RWPE1 (cell line): ENCODE measurements at regions not wholly inside any gene's neighbourhood (a gene's known extent, or its start where the extent isn't known, plus 50 kb on each side); places are given as distances from the start of the nearest gene placed in this dataset.

Experiments
- CTCF ChIA-PET: fragments of 350-600 bp; sonication (Branson Sonifier 250); formaldehyde crosslinking; extraction: SDS; loops from one replicate; lab custom pipeline; 2021; lab: Yijun Ruan, JAX
- POLR2A ChIA-PET: fragments of 400-600 bp; formaldehyde crosslinking; extraction: SDS; loops from one replicate; lab custom pipeline; 2020; ENCODE audit warnings: antibody characterized with exemption; ENCODE audit not compliant: low non-redundant PET; lab: Yijun Ruan, JAX
- DNase-seq: peaks from one replicate; pipeline ENCODE4 v3.0.0; 2012; ENCODE audit warnings: low spot score
- H3K27ac ChIP-seq: fragments of 450-650 bp; 2 replicates; pipeline ENCODE4 v1.5.1; 2017
- TF ChIP-seq, protein P1 (sequence below): fragments of 450-650 bp; conservative IDR thresholded peaks from 2 replicates; pipeline ENCODE4 v1.5.1; 2017; ENCODE audit warnings: low read depth, mild to moderate bottlenecking

DNA sequence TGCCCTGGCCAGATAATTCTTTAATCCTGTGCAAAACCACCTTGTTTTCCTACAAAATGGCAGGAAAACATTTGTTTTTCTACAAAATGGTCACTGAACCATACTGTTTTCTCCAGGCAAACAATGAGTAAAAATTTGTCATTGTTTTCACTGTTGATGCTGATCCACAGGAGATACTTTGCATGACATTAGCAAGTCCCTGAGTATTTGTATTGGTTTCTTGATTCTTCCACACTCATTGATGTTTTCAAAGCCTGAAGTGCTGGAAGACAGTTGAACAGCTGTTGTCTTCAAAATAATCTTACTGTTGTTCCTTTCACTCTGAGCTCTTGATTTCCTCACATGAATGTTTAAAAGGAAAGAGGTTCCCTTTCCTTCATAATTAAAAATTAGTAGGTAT lies 123.1 kb upstream of the HTR2A start:
- TF ChIP-seq, protein P1, sequence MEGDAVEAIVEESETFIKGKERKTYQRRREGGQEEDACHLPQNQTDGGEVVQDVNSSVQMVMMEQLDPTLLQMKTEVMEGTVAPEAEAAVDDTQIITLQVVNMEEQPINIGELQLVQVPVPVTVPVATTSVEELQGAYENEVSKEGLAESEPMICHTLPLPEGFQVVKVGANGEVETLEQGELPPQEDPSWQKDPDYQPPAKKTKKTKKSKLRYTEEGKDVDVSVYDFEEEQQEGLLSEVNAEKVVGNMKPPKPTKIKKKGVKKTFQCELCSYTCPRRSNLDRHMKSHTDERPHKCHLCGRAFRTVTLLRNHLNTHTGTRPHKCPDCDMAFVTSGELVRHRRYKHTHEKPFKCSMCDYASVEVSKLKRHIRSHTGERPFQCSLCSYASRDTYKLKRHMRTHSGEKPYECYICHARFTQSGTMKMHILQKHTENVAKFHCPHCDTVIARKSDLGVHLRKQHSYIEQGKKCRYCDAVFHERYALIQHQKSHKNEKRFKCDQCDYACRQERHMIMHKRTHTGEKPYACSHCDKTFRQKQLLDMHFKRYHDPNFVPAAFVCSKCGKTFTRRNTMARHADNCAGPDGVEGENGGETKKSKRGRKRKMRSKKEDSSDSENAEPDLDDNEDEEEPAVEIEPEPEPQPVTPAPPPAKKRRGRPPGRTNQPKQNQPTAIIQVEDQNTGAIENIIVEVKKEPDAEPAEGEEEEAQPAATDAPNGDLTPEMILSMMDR = no peak
- POLR2A ChIA-PET = no interaction called here
- CTCF ChIA-PET = no interaction called here
- H3K27ac ChIP-seq = no peak overlapping the region
- no peak for DNase-seq

DNA sequence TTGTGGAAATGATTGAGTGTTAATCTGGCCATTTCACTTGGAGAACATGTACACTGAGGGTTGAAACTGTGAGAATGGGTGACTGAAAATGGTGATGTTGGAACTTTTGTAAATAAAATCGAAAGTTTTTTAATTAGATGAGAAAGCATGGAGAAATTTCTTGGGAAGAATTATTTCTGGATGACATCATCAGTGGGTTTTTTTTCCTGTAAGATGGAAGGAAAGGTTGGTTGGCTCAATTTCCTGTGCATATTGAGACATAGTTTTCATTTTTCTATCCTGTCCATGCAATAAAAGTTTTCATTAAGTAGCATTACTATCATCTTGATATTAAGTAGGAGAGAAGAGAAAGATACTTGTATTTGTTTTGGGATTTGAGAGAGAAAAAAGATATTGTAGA lies 120.6 kb upstream of the HTR2A start:
- TF ChIP-seq, protein P1 = no peak
- no peak overlapping the region for H3K27ac ChIP-seq
- ChIA-PET CTCF (no interaction called here), POLR2A (no interaction called here)
- DNase-seq = no peak

DNA sequence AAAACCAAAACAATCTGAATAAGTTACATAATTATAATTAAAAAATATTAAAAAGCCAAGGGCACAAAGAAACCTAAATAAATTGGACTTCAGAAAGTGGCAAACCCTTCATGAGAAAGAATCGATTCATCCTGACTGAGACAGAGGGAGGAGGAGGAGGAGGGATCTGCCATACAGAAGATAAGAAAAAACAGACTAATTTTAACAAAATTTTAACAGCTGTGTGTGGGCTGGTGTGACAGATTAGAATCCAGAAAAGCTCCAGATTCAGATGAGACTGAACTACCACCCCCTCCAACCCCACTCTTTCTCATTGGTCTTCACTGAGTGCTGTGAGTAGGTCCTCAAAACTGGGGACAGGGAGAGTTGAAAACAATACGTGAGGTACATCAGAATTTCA lies 111.5 kb upstream of the HTR2A start:
- TF ChIP-seq, protein P1 = no peak
- no peak overlapping the region for H3K27ac ChIP-seq
- POLR2A ChIA-PET = no interaction called here
- CTCF ChIA-PET = no interaction called here
- no peak for DNase-seq

DNA sequence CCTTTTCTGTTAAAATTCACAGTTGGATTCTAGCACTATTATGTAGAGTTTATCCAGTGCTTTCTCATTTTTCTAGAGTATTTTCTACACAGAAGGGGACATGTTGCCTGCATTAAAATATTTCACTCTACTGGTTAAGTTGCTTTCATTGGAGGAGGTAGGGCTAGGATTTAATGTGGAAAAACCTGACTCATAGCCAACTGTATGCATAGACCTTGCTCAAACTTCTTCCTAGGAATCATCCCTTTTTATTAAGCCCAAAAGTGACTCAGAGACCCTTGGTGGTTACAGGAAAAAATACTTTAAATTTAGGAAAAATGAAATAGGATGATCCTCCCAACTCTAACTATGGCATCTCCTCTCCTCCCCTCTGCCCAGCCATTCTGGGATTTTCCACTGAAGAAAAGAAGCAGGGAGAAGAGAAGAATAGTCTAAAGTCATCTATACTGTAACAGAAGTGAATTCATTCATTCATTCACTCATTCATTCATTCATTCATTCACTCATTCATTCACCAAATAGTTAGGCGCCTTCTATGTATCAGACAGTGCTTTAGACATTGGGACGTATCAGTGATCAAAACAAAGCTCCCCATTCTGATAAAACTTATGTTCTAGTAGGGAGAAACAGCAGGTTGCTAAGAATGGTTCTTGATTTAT lies 109.0 kb upstream of the HTR2A start:
- POLR2A ChIA-PET = no interaction called here
- H3K27ac ChIP-seq = no peak overlapping the region
- TF ChIP-seq, protein P1 = no peak
- CTCF ChIA-PET = no interaction called here
- no peak for DNase-seq

DNA sequence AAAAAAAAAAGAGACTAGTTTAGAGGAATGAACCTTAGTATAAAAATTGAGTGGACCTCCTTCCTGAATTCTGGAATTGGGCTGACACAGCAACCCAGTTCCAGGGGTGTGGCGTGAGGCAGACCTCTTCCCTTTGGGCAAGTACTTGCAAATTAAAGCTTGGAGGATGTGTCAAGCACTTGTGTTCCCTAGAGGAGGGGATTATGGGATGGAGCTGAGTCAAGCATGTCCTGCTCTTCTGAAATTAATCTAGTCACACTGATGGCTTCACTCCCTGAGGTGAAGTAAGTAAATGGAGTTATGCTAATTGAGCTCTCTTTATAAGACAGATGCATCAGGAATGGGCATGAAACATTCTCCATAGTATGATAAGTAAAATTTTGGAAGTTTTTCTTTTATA lies 107.7 kb upstream of the HTR2A start:
- TF ChIP-seq, protein P1 = no peak
- CTCF ChIA-PET = interaction anchor here (1.1 kb wide), 1 partner anchor 31 kb away, joined by 4 read pairs; no protein-coding TSS in a partner anchor
- H3K27ac ChIP-seq = no peak overlapping the region
- DNase-seq = no peak
- POLR2A ChIA-PET = interaction anchor here (0.7 kb wide), 1 partner anchor 21 kb away, joined by 4 read pairs; no protein-coding TSS in a partner anchor

DNA sequence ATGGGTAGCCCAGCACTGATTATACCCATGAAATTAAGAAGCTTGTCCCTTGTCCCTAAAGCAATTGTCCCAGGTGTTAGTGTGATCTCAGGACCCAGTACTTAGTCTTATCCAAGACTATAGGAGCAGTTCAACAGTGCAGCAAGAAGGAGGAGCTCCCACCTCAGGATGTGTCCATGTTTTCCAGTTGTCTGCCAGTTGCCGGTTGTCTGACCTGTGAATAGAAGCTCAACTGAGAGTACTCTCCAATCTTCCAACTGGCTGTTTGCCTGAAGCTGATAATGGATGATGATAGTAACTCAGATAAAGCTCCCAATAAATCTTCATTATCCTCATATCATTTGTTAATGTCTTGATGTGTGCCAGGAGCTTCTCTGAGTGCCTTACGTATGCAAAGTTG lies 107.2 kb upstream of the HTR2A start:
- DNase-seq = no peak
- H3K27ac ChIP-seq = no peak overlapping the region
- TF ChIP-seq, protein P1 = no peak
- CTCF ChIA-PET = interaction anchor here (1.1 kb wide), 1 partner anchor 30 kb away, joined by 4 read pairs; no protein-coding TSS in a partner anchor
- POLR2A ChIA-PET = no interaction called here
